ENCODE measurements at regions not wholly inside any gene's neighbourhood (a gene's known extent, or its start where the extent isn't known, plus 50 kb on each side); places are given as distances from the start of the nearest gene placed in this dataset. TPM values are rescaled to one million over a fixed set of nuclear protein-coding genes. Genes with fewer than 3 reads are reported as not detected.

Small RNA genes lying in the stretch of these regions (small RNA-seq; reads per million reads assigned to genes)
- gene RF00019 (not detected), gene RF00571 (not detected), gene RNA5SP208 (0.22 reads per million), gene RNU6-280P (not detected), gene RNU7-66P (not detected)

All from hepatocyte (in vitro differentiated cells).